Subcutaneous abdominal adipose tissue (tissue), 5 donors: ENCODE measurements at regions not wholly inside any gene's neighbourhood (a gene's known extent, or its start where the extent isn't known, plus 50 kb on each side); places are given as distances from the start of the nearest gene placed in this dataset.

Experiments
- H3K27ac ChIP-seq: one replicate; pipeline ENCODE4 v1.7.0; 2013; ENCODE audit warnings: low read depth, mild to moderate bottlenecking, inconsistent platforms, low read length, moderate library complexity
- H3K27me3 ChIP-seq, 5 donors: one replicate each; pipeline ENCODE4 v1.7.0; 2013; ENCODE audit warnings: low read length in 5 of 5, inconsistent platforms in 1 of 5; ENCODE audit not compliant: control insufficient read depth in 5 of 5, insufficient read depth in 4 of 5
- H3K36me3 ChIP-seq, 5 donors: one replicate each; pipeline ENCODE4 v1.7.0; 2013; ENCODE audit warnings: low read length in 5 of 5; ENCODE audit not compliant: control insufficient read depth in 5 of 5, insufficient read depth in 5 of 5
- H3K4me1 ChIP-seq, 5 donors: one replicate each; pipeline ENCODE4 v1.7.0; 2013; ENCODE audit warnings: low read length in 5 of 5, mild to moderate bottlenecking in 3 of 5, moderate library complexity in 1 of 5; ENCODE audit not compliant: control insufficient read depth in 5 of 5, insufficient read depth in 5 of 5
- H3K4me3 ChIP-seq, 5 donors: one replicate each; pipeline ENCODE4 v1.7.0; 2013; ENCODE audit warnings: low read length in 5 of 5, low read depth in 1 of 5
- H3K9ac ChIP-seq, 5 donors: one replicate each; pipeline ENCODE4 v1.7.0; 2013; ENCODE audit warnings: low read length in 5 of 5, mild to moderate bottlenecking in 4 of 5, moderate library complexity in 3 of 5
- H3K9me3 ChIP-seq, 5 donors: one replicate each; pipeline ENCODE4 v1.7.0; 2013; ENCODE audit warnings: low read length in 5 of 5; ENCODE audit not compliant: control insufficient read depth in 5 of 5
- donor health status: healthy.
- donor health status: healthy.
- donor health status: healthy.
- donor health status: healthy.
- donor health status: healthy.

GRCh38 chr6:156306531-156306930 lies 470.6 kb upstream of the ARID1B start:
- H3K27me3 ChIP-seq = no peaks in the 10 kb centered on the region
- H3K4me1 ChIP-seq = no peaks in the 10 kb centered on the region
- H3K9ac ChIP-seq = no peak overlapping the region
- no peak overlapping the region for H3K4me3 ChIP-seq
- H3K36me3 ChIP-seq = no peaks in the 10 kb centered on the region
- H3K27ac ChIP-seq = no peak overlapping the region
- no peaks in the 10 kb centered on the region for H3K9me3 ChIP-seq

- Histone ChIP-seq H3K9me3 (peaks cover 0 to 4% (median 0%) of the 10 kb centered on the region in 5 donors), H3K4me1 (peaks cover 0 to 17% (median 7%) of the 10 kb centered on the region in 5 donors), H3K36me3 (no peaks in the 10 kb centered on the region), H3K4me3 (no peak overlapping the region), H3K9ac (no peak overlapping the region), H3K27me3 (no peaks in the 10 kb centered on the region), H3K27ac (no peak overlapping the region)
Measured at GRCh38 chr6:156283091-156283490, 494.1 kb upstream of the ARID1B start.

DNA sequence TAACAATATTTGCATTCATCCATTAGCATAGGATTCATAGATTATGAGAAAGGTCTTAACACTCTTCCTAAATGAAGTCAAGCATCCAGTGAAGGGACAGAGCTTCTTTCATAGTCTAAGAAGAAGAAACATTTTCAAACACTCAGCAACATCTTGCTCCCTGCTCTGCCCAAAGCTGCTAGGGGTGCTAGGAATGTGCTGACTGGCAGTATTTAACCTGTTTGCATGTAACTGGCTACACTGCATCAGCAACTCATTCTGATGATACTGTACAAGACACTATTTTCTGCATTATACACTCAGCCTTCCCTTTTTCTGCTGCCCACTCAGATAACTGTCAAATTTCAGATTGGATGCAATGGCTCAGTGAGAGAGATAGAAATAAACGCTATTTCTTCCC lies 495.1 kb upstream of the ARID1B start:
- Histone ChIP-seq H3K27me3 (no peaks in the 10 kb centered on the region), H3K27ac (no peak overlapping the region)

GRCh38 chr6:156281266-156281665 lies 495.9 kb upstream of the ARID1B start:
- no peak overlapping the region for H3K27ac ChIP-seq
- H3K4me1 ChIP-seq = peaks cover 0 to 17% (median 7%) of the 10 kb centered on the region in 5 donors
- H3K36me3 ChIP-seq = no peaks in the 10 kb centered on the region
- H3K4me3 ChIP-seq = no peak overlapping the region
- H3K9ac ChIP-seq = no peak overlapping the region
- no peaks in the 10 kb centered on the region for H3K27me3 ChIP-seq
- peaks cover 0 to 4% (median 0%) of the 10 kb centered on the region in 5 donors for H3K9me3 ChIP-seq

More for the DNA sequence above, 495.1 kb upstream of the ARID1B start:
- Histone ChIP-seq H3K4me1 (peaks cover 0 to 17% (median 7%) of the 10 kb centered on the region in 5 donors), H3K4me3 (no peak overlapping the region), H3K9ac (no peak overlapping the region), H3K9me3 (peaks cover 0 to 4% (median 0%) of the 10 kb centered on the region in 5 donors), H3K36me3 (no peaks in the 10 kb centered on the region)

- Histone ChIP-seq H3K4me1 (peaks cover 0 to 17% (median 7%) of the 10 kb centered on the region in 5 donors), H3K9ac (no peak overlapping the region), H3K27ac (no peak overlapping the region), H3K9me3 (peaks cover 0 to 5% (median 2%) of the 10 kb centered on the region in 5 donors), H3K27me3 (no peaks in the 10 kb centered on the region), H3K4me3 (no peak overlapping the region), H3K36me3 (no peaks in the 10 kb centered on the region)
Measured at GRCh38 chr6:156280065-156280464, 497.1 kb upstream of the ARID1B start.

DNA sequence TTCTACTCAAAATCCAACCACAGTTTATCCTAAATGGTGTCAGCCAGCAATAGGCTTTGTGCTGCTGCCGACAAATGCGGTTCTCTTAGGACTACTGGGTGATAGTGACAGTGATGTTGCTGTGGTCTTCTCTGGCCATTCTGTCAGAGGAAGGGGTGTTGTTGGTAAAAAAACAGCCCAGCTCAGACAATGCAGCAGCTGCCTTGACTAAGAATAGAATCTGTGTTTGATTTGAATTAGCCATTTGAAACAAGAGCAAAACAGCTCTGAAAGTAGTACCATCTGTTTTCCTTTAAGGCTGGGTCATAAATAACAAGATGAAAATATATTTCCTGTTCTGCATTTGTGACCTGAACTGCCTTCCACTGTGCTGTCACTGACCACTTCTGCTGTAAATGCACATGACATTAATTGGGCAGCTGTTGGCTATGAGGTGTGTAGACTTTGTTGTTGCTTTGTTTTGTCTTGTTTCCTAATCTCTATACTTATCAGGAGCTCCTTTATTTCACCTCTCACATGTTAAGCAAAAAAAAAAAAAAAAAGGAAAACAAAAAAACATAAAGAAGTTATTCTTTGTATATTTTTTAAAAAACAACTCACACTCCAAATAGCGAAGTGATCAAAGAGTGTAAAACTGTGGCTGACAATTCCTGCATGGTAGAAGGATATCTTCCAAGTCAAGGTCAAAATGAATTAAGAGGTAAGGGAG lies 497.8 kb upstream of the ARID1B start:
- peak overlapping the region in 1 of 5 donors; percentile 13 for H3K4me3 ChIP-seq
- H3K27me3 ChIP-seq = no peaks in the 10 kb centered on the region
- H3K36me3 ChIP-seq = no peaks in the 10 kb centered on the region
- H3K9ac ChIP-seq = no peak overlapping the region
- peaks cover 0 to 17% (median 7%) of the 10 kb centered on the region in 5 donors for H3K4me1 ChIP-seq
- H3K9me3 ChIP-seq = peaks cover 0 to 5% (median 2%) of the 10 kb centered on the region in 5 donors
- H3K27ac ChIP-seq = no peak overlapping the region

- Histone ChIP-seq H3K9ac (no peak overlapping the region), H3K27ac (no peak overlapping the region), H3K9me3 (peaks cover 0 to 5% (median 0%) of the 10 kb centered on the region in 5 donors), H3K36me3 (no peaks in the 10 kb centered on the region), H3K27me3 (no peaks in the 10 kb centered on the region), H3K4me1 (no peaks in the 10 kb centered on the region), H3K4me3 (no peak overlapping the region)
Measured at GRCh38 chr6:156273065-156273711, 504.0 kb upstream of the ARID1B start.

GRCh38 chr6:156269751-156270369 lies 507.3 kb upstream of the ARID1B start:
- no peaks in the 10 kb centered on the region for H3K27me3 ChIP-seq
- H3K27ac ChIP-seq = no peak overlapping the region
- H3K9ac ChIP-seq = no peak overlapping the region
- no peak overlapping the region for H3K4me3 ChIP-seq
- no peaks in the 10 kb centered on the region for H3K4me1 ChIP-seq
- H3K9me3 ChIP-seq = peaks cover 0 to 2% (median 0%) of the 10 kb centered on the region in 5 donors
- H3K36me3 ChIP-seq = no peaks in the 10 kb centered on the region

GRCh38 chr6:156268849-156269248 lies 508.3 kb upstream of the ARID1B start:
- H3K36me3 ChIP-seq = no peaks in the 10 kb centered on the region
- no peak overlapping the region for H3K27ac ChIP-seq
- peaks cover 0 to 2% (median 0%) of the 10 kb centered on the region in 5 donors for H3K9me3 ChIP-seq
- no peak overlapping the region for H3K9ac ChIP-seq
- H3K27me3 ChIP-seq = no peaks in the 10 kb centered on the region
- no peaks in the 10 kb centered on the region for H3K4me1 ChIP-seq
- H3K4me3 ChIP-seq = no peak overlapping the region

- Histone ChIP-seq H3K4me3 (no peak overlapping the region), H3K36me3 (no peaks in the 10 kb centered on the region), H3K27ac (no peak overlapping the region), H3K4me1 (no peaks in the 10 kb centered on the region), H3K27me3 (no peaks in the 10 kb centered on the region), H3K9me3 (peaks cover 0 to 2% (median 0%) of the 10 kb centered on the region in 5 donors), H3K9ac (no peak overlapping the region)
Measured at GRCh38 chr6:156262014-156262413, 515.2 kb upstream of the ARID1B start.
